Ovary (tissue), 7 donors: ENCODE measurements at regions not wholly inside any gene's neighbourhood (a gene's known extent, or its start where the extent isn't known, plus 50 kb on each side); places are given as distances from the start of the nearest gene placed in this dataset.

Experiments used
- DNase-seq, 5 donors: peaks; one replicate each; pipeline ENCODE4 v3.0.0-alpha.2; 2019 to 2020
- H3K27ac ChIP-seq, 2 donors: fragments of 200-600 bp; one replicate each; pipeline versions ENCODE4 v1.5.1 to v1.8.0; 2019 to 2022
- H3K27me3 ChIP-seq: fragments of 200-600 bp; one replicate; pipeline ENCODE4 v1.8.0; 2022
- H3K36me3 ChIP-seq: fragments of 200-600 bp; sonication (generic); one replicate; pipeline ENCODE4 v1.5.1; 2019
- H3K4me1 ChIP-seq: one replicate; pipeline ENCODE4 v1.8.1; 2013; ENCODE audit warnings: mild to moderate bottlenecking, moderate library complexity; ENCODE audit not compliant: insufficient read depth
- H3K4me3 ChIP-seq: fragments of 200-600 bp; sonication (generic); one replicate; pipeline ENCODE4 v1.5.1; 2017
- H3K9me3 ChIP-seq, 2 donors: fragments of 200-600 bp in 1 of 2; sonication (generic) in 1 of 2; one replicate each; pipeline versions ENCODE4 v1.5.1 to v1.8.1; 2013 to 2019; ENCODE audit warnings: mild to moderate bottlenecking in 1 of 2, moderate library complexity in 1 of 2
- CTCF ChIP-seq, 3 donors: fragments of 450-650 bp in 2 of 3; fragments of 200-600 bp in 1 of 3; IDR thresholded peaks; one replicate each; pipeline versions ENCODE4 v1.5.1 to v1.8.0; 2016 to 2022; ENCODE audit warnings: antibody characterized with exemption in 3 of 3, mild to moderate bottlenecking in 1 of 3
- EP300 ChIP-seq: sonication (generic); formaldehyde crosslinking; IDR thresholded peaks from one replicate; pipeline ENCODE4 v1.6.1; 2017; ENCODE audit warnings: antibody characterized with exemption
- POLR2A ChIP-seq: fragments of 450-650 bp; IDR thresholded peaks from one replicate; pipeline ENCODE4 v1.6.1; 2017; ENCODE audit warnings: antibody characterized with exemption, mild to moderate bottlenecking, moderate library complexity
- WGBS, 3 donors: extraction: QIAGEN DNeasy Blood & Tissue Kit in 1 of 3; methylation state at CpG; one replicate each; pipeline versions ENCODE4 v1.1.5 to v1.1.7; 2013 to 2017; 5-methylcytosine and 5-hydroxymethylcytosine counted together
- intact Hi-C, 4 donors: fragments of 100-400 bp; cut with DNase I; formaldehyde crosslinking; loops; one replicate each; pipeline versions ENCODE4 v1.11.0 to v1.15.1; 2022 to 2023
- donor health status: DM: no; HTN: no; CAD: no; lungs with moderate emphysema.
- donor health status: DM: no; HTN: no; CAD: no.
- donor health status: Bipolar disorder and iron deficiency.
- donor health status: DM: no; HTN: no; CAD: no.
- donor health status: DM: yes; HTN: yes; CAD: no.

- TF ChIP-seq EP300 (no peak), CTCF (IDR thresholded peaks at IDR 0.05) (no peak)
- intact Hi-C loops, result no loop called here
- WGBS, 3 donors, result 71 to 74% (median 73%) methylated on average over 7 of the region's 7 CpGs
- Histone ChIP-seq H3K9me3 (no peaks in the 10 kb centered on the region), H3K27me3 (no peaks in the 10 kb centered on the region), H3K4me3 (no peak overlapping the region), H3K4me1 (peaks cover 2% of the 10 kb centered on the region), H3K36me3 (no peaks in the 10 kb centered on the region), H3K27ac (no peak overlapping the region)
- DNase-seq, result no peak
These were observed 111.5 kb upstream of the SLCO3A1 start for GRCh38 chr15:91741986-91742385.

DNA sequence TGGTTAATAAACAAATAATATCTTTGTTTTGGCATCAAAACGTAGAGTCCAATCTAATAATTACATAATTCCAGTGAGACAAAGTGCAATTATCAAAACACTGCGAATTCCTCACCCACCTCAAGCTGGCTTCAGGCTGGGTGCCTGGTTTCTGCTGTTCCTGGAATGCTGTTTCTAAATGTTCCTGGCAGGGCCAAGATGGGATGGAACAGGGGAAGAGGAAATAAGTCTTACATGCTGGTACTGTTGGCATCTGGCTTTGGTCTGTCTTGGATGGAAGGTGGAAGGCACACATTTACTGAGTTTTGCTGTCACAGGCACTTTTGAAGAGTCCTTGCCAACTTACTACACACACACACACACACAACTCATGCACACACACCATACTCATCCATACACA, 101.9 kb upstream of the SLCO3A1 start:
- no peak overlapping the region for H3K27ac ChIP-seq
- H3K27me3 ChIP-seq, result no peaks in the 10 kb centered on the region
- DNase-seq, result no peak
- intact Hi-C loops, result no loop called here
- 23 to 58% (median 49%) methylated on average over 2 of the region's 2 CpGs for WGBS, 3 donors
- peaks cover 7% of the 10 kb centered on the region for H3K4me1 ChIP-seq
- H3K36me3 ChIP-seq, result no peaks in the 10 kb centered on the region
- H3K9me3 ChIP-seq, result no peaks in the 10 kb centered on the region
- H3K4me3 ChIP-seq, result no peak overlapping the region
- TF ChIP-seq EP300 (no peak), POLR2A (no peak), CTCF (IDR thresholded peaks at IDR 0.05) (no peak)

GRCh38 chr15:91752081-91752785, 101.3 kb upstream of the SLCO3A1 start:
- Histone ChIP-seq H3K4me1 (peaks cover 7% of the 10 kb centered on the region), H3K4me3 (no peak overlapping the region), H3K36me3 (no peaks in the 10 kb centered on the region), H3K27me3 (no peaks in the 10 kb centered on the region), H3K27ac (no peak overlapping the region), H3K9me3 (no peaks in the 10 kb centered on the region)
- no peak for DNase-seq
- intact Hi-C loops, result no loop called here
- TF ChIP-seq CTCF (IDR thresholded peaks at IDR 0.05), result no peak
- no peak for TF ChIP-seq POLR2A
- no peak for TF ChIP-seq EP300
- WGBS, 3 donors, result 46 to 74% (median 73%) methylated on average over 8 of the region's 8 CpGs

- intact Hi-C loops, result no loop called here
- no peak for DNase-seq
- WGBS, 3 donors, result 85 to 95% (median 92%) methylated on average over 2 of the region's 2 CpGs
- TF ChIP-seq CTCF (IDR thresholded peaks at IDR 0.05) (no peak), POLR2A (no peak), EP300 (no peak)
- Histone ChIP-seq H3K9me3 (no peaks in the 10 kb centered on the region), H3K4me1 (no peaks in the 10 kb centered on the region), H3K36me3 (no peaks in the 10 kb centered on the region), H3K4me3 (no peak overlapping the region), H3K27ac (no peak overlapping the region), H3K27me3 (no peaks in the 10 kb centered on the region)
These were observed 93.9 kb upstream of the SLCO3A1 start for GRCh38 chr15:91759560-91759959.
